ENCODE measurements at regions not wholly inside any gene's neighbourhood (a gene's known extent, or its start where the extent isn't known, plus 50 kb on each side); places are given as distances from the start of the nearest gene placed in this dataset.

DNA sequence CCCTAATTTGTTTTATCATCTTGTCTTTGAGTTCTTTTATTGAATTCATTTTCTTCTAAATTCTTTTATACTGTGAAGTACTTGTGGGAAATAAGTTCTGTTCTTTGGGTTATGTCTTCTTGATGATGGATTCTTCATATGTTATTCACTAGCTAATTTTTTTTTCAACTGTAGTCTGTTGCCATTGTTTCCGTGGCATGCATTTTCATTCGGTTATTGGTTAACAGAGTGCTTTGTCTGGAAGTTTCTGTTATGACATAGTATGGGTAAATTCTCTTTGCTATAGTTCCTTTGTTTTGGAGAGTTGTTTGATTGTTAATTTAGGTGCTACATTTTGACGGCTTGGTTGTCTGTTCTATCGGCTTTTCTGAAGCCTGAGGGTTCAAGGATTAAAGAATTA lies 184.9 kb upstream of the AADAT start:
- DNase-seq (ENCODE audit: low spot score): no peak

DNA sequence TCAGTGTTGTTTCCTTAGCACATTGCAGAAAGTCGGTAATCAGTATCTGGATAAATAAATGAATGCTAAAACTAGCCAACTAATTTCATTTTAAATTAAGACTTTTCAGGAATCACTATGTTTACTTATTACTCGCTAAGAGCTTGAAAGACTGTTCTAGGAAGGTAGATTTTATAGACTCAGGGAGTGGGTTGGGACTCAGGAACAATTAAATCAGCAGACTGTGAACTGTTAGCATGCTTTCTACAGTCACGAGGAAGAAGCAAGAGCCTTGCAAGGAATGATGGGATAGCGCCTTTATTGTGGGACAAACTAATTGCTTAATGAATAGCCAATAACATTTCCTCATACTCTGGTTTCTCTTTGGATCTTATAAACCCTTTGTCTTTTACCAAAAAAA lies 183.2 kb upstream of the AADAT start:
- H3K4me1 Mint-ChIP-seq (ENCODE audit: low read depth): no peaks in the 10 kb centered on the region
- H3K4me3 Mint-ChIP-seq: no peak overlapping the region
- H3K36me3 Mint-ChIP-seq (ENCODE audit: low read depth): no peaks in the 10 kb centered on the region
- no peaks in the 10 kb centered on the region for H3K27me3 Mint-ChIP-seq (ENCODE audit: low read depth)
- no peak overlapping the region for H3K27ac Mint-ChIP-seq
- no peak for DNase-seq (ENCODE audit: low spot score)
- H3K9me3 Mint-ChIP-seq: no peaks in the 10 kb centered on the region

More for the DNA sequence above, 184.9 kb upstream of the AADAT start:
- Mint-ChIP-seq H3K9me3 (no peaks in the 10 kb centered on the region), H3K27ac (no peak overlapping the region), H3K4me3 (no peak overlapping the region), H3K27me3 (ENCODE audit: low read depth) (no peaks in the 10 kb centered on the region), H3K4me1 (ENCODE audit: low read depth) (no peaks in the 10 kb centered on the region), H3K36me3 (ENCODE audit: low read depth) (no peaks in the 10 kb centered on the region)

DNA sequence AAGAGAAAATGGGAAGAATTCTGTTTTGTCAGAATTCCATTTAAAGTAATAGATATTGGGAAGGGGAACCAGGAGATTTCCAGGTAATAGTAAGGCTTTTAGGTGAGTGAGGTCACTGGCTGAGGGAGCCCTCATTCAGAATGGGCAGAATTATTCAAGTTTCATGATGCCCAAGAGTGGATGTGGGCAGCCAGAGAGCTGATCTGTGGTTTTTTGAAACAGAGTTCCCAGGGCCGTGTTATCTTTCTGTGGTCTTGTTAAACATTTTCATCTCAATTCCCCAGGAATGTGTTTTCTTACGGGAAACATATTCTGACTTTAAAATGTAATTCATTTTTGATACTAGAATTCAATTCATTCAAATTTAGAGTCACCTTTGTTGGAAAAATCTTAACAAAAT lies 182.0 kb upstream of the AADAT start:
- H3K4me1 Mint-ChIP-seq (ENCODE audit: low read depth): no peaks in the 10 kb centered on the region
- no peak for DNase-seq (ENCODE audit: low spot score)
- H3K4me3 Mint-ChIP-seq: no peak overlapping the region
- H3K27ac Mint-ChIP-seq: no peak overlapping the region
- H3K36me3 Mint-ChIP-seq (ENCODE audit: low read depth): no peaks in the 10 kb centered on the region
- H3K27me3 Mint-ChIP-seq (ENCODE audit: low read depth): no peaks in the 10 kb centered on the region
- H3K9me3 Mint-ChIP-seq: no peaks in the 10 kb centered on the region

DNA sequence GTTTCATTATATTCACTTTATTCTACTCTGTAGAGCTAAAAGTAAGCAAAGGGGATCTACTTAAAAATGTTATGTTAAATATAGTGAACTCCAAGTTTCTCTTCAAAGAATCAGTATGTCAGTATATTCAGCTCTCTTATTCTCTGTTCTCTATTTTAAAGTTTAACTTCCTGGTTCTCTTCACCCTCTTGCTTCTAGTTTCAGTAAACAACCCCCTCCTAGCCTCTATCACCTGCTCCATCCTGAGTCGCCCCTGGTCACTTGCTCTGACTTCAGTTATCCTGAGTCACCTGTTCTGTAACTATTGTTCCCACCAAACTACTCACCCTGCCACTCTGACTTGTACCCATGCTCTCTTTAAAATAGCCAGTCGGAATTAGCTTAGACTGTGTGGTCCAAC lies 180.9 kb upstream of the AADAT start:
- H3K4me3 Mint-ChIP-seq: no peak overlapping the region

DNA sequence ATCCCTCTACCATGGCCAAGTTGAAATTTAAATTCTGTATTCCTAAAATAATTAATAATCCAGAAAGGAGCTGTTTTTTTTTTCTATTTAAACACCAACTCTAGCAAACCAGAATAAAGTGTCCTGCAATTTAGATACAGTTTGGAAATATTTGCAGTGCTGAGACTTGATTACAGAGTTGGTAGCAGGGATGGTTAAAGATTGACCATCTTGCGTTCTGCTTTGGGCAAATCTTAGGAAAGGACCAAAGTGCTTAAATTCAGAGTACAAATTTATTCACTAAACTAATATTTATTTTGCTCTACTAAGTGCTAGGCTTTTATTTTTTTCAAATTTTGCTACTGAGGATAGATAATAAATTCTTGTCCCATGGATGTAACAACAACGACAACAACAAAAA lies 180.2 kb upstream of the AADAT start:
- DNase-seq (ENCODE audit: low spot score): no peak
- Mint-ChIP-seq H3K36me3 (ENCODE audit: low read depth) (no peaks in the 10 kb centered on the region), H3K27ac (no peak overlapping the region), H3K27me3 (ENCODE audit: low read depth) (no peaks in the 10 kb centered on the region), H3K4me3 (no peak overlapping the region), H3K4me1 (ENCODE audit: low read depth) (no peaks in the 10 kb centered on the region), H3K9me3 (no peaks in the 10 kb centered on the region)

More for the DNA sequence above, 180.9 kb upstream of the AADAT start:
- H3K27ac Mint-ChIP-seq: no peak overlapping the region
- H3K9me3 Mint-ChIP-seq: no peaks in the 10 kb centered on the region
- no peak for DNase-seq (ENCODE audit: low spot score)
- no peaks in the 10 kb centered on the region for H3K27me3 Mint-ChIP-seq (ENCODE audit: low read depth)
- no peaks in the 10 kb centered on the region for H3K4me1 Mint-ChIP-seq (ENCODE audit: low read depth)
- no peaks in the 10 kb centered on the region for H3K36me3 Mint-ChIP-seq (ENCODE audit: low read depth)

DNA sequence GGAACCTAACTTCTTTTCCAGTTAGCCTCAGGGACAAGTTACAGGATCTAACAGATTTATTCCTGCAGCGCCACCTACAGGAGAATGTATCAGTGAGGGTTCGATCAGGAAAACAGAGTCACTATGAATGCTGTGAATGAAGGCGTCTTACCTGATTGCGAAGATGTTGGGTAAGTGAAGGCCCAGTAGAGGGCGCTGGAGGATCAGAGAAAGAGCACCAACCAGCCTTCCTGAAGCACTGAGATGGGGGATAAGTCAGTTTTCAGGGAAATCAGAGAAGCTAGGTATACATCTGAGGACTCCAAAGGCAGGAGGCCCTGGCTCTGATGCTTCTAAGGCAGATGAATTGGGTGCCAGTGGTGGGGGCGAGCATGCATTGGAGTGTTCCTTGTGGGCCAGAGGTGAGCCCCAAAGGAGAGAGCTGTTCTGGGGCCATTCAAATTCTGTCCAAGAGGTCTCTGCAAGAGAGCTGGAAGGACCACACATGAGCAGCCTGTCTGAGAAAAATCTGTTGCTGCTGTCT lies 169.9 kb upstream of the AADAT start:
- DNase-seq (ENCODE audit: low spot score): peak; percentile 49
- Mint-ChIP-seq H3K9me3 (no peaks in the 10 kb centered on the region), H3K4me1 (ENCODE audit: low read depth) (no peaks in the 10 kb centered on the region), H3K27ac (no peak overlapping the region), H3K4me3 (no peak overlapping the region), H3K36me3 (ENCODE audit: low read depth) (no peaks in the 10 kb centered on the region), H3K27me3 (ENCODE audit: low read depth) (no peaks in the 10 kb centered on the region)

DNA sequence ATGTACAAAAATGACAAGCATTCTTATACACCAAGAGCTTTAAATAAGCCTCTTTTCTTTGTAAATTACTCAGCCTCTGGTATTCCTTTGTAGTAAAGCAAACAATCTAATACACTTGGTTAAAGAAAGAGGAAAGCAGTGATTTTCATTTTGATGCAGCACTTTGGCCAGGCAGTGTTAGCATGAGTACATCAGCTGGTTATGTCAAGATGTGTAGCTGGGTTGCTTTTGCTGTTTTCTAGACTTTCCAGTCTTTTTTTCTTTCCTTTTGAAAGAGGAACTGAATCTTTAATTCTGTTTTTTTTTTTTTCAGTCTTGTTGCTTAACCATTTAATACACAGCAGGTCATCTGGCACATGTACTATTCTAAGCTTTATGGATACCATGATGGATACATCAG lies 167.1 kb upstream of the AADAT start:
- H3K27me3 Mint-ChIP-seq (ENCODE audit: low read depth): no peaks in the 10 kb centered on the region
- H3K36me3 Mint-ChIP-seq (ENCODE audit: low read depth): no peaks in the 10 kb centered on the region
- no peak overlapping the region for H3K4me3 Mint-ChIP-seq
- H3K4me1 Mint-ChIP-seq (ENCODE audit: low read depth): no peaks in the 10 kb centered on the region
- no peaks in the 10 kb centered on the region for H3K9me3 Mint-ChIP-seq
- H3K27ac Mint-ChIP-seq: no peak overlapping the region
- DNase-seq (ENCODE audit: low spot score): no peak

DNA sequence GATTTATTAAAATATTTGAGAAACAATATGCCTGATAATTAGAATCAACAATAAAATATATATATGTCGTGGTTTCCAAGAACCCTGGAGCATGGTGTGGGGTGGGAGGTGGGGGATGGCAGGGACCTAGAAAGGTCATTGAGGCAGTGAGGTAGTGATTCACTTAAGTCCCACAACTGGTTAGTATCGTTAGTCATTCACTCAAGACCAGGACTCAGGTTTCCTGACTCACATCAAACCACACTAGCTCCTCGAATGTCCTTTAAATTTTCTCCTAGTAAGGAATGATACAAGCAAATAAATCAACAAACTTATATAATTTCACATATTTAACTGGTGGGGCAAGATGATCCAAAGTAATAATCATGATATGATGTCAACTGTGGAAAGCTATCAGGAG lies 158.8 kb upstream of the AADAT start:
- DNase-seq (ENCODE audit: low spot score): no peak
- no peak overlapping the region for H3K27ac Mint-ChIP-seq
- no peak overlapping the region for H3K4me3 Mint-ChIP-seq

DNA sequence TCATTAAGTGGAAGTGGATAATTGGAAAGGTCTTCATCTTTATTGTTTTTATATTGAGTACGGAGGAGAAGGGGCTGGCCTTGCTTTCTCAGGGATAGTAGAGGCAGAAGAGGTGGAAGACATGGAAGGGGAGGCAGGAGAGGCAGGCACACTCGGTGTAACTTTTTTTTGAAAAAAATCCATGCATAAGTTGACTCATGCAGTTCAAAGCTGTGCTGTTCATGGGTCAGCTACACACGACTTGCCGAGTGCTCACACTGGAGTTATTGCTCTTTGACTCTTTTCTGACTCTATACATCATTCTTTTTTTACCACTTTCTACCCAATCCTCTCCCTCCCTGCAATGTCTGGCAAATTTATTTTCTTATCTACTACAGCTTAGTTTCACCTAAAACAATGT lies 158.3 kb upstream of the AADAT start:
- Mint-ChIP-seq H3K36me3 (ENCODE audit: low read depth) (no peaks in the 10 kb centered on the region), H3K27ac (no peak overlapping the region), H3K9me3 (no peaks in the 10 kb centered on the region), H3K4me1 (ENCODE audit: low read depth) (no peaks in the 10 kb centered on the region), H3K4me3 (no peak overlapping the region), H3K27me3 (ENCODE audit: low read depth) (no peaks in the 10 kb centered on the region)
- DNase-seq (ENCODE audit: low spot score): no peak

More for the DNA sequence above, 158.8 kb upstream of the AADAT start:
- H3K9me3 Mint-ChIP-seq: no peaks in the 10 kb centered on the region
- no peaks in the 10 kb centered on the region for H3K27me3 Mint-ChIP-seq (ENCODE audit: low read depth)
- H3K36me3 Mint-ChIP-seq (ENCODE audit: low read depth): no peaks in the 10 kb centered on the region
- no peaks in the 10 kb centered on the region for H3K4me1 Mint-ChIP-seq (ENCODE audit: low read depth)

DNA sequence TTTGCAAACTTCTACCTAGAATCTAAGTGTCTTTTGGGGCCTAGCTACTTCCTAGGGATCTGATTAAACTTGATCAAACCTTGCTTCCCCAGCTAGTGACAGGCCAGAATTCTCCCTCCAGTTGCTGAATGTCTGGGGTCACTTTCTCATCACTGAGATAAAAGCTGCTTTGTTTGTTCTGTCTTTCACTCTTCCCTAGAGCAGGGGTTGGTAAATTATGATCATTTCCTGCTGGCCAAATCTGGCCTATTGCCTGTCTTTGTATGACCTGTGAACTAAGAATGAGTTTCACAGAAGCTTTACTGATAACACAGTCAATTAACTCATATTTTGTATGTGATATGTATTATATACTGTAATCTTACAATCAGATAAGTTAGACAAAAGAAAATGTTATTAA lies 157.8 kb upstream of the AADAT start:
- Mint-ChIP-seq H3K27me3 (ENCODE audit: low read depth) (no peaks in the 10 kb centered on the region), H3K27ac (no peak overlapping the region), H3K9me3 (no peaks in the 10 kb centered on the region), H3K4me1 (ENCODE audit: low read depth) (no peaks in the 10 kb centered on the region), H3K36me3 (ENCODE audit: low read depth) (no peaks in the 10 kb centered on the region), H3K4me3 (no peak overlapping the region)
- DNase-seq (ENCODE audit: low spot score): no peak

DNA sequence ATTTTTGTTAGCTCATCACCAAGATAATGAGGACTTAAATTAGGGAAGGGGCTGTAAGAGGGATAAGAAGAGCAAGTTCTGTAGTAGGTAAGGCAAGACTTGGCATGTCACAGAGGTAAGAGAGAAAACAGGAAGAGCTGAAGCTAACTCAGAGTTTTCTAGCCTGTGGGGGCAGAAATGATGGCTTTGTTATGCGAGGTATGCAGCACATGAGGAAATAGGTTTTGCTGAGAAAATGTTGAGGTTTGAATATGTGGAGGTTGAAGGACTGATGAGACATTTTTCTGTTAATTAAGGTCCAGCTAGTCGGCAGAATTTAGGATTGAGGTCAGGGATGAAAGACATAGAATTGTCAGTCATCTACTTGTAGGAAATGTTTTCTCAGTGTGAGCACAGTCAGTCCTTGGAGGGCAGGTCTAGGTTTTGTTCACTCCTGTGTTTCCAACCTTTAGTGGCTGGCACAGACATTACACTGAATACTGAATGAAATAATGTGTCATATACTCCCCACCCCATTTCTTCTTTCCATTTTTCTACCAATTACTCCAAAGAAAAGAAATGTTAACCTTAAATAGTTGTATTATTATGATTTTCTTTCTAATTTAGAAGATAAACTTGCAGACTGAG lies 154.0 kb upstream of the AADAT start:
- Mint-ChIP-seq H3K27ac (no peak overlapping the region), H3K36me3 (ENCODE audit: low read depth) (no peaks in the 10 kb centered on the region), H3K27me3 (ENCODE audit: low read depth) (no peaks in the 10 kb centered on the region), H3K4me1 (ENCODE audit: low read depth) (no peaks in the 10 kb centered on the region), H3K9me3 (no peaks in the 10 kb centered on the region), H3K4me3 (no peak overlapping the region)
- DNase-seq (ENCODE audit: low spot score): no peak

DNA sequence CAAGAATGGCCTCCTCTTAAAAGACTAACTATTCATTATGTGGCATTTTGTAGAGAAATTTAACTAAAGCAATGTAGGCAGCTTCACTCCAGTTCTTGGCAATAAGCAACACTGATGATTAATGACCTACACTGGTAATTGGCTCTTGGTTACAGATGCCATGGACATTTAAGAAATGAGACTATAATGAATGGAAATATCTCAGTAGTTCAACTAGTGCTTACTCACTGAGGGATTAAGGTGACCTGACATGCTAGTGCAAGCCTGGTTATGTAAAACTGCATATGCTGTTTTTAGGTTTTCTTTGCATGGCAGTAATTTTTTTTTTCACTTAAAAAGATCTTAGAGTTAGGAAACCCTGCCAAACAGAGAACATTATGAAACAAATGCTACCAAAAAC lies 152.7 kb upstream of the AADAT start:
- Mint-ChIP-seq H3K27ac (no peak overlapping the region), H3K4me1 (ENCODE audit: low read depth) (no peaks in the 10 kb centered on the region), H3K36me3 (ENCODE audit: low read depth) (no peaks in the 10 kb centered on the region), H3K27me3 (ENCODE audit: low read depth) (no peaks in the 10 kb centered on the region), H3K9me3 (no peaks in the 10 kb centered on the region), H3K4me3 (no peak overlapping the region)
- DNase-seq (ENCODE audit: low spot score): no peak

DNA sequence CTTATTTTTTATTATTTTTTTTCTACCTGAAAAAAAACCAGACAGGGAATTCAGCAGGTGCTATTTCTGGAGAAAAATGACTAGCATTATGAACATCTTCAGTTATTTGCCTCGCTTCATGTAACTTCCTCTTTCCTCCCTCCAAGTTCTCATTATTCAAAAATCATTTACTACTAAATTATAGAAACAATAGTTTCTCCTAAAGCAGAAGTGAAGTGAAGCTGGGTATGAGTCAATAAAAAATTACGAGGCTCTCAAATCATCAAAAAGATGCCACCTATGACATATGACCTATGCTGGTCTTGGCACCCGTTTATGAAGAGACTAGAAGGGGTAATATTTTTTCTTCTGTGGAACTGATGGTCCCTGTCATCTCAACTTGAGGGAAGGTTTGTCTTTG lies 145.0 kb upstream of the AADAT start:
- Mint-ChIP-seq H3K36me3 (ENCODE audit: low read depth) (no peaks in the 10 kb centered on the region), H3K9me3 (no peaks in the 10 kb centered on the region), H3K4me1 (ENCODE audit: low read depth) (no peaks in the 10 kb centered on the region), H3K27me3 (ENCODE audit: low read depth) (no peaks in the 10 kb centered on the region), H3K4me3 (no peak overlapping the region), H3K27ac (no peak overlapping the region)
- no peak for DNase-seq (ENCODE audit: low spot score)

DNA sequence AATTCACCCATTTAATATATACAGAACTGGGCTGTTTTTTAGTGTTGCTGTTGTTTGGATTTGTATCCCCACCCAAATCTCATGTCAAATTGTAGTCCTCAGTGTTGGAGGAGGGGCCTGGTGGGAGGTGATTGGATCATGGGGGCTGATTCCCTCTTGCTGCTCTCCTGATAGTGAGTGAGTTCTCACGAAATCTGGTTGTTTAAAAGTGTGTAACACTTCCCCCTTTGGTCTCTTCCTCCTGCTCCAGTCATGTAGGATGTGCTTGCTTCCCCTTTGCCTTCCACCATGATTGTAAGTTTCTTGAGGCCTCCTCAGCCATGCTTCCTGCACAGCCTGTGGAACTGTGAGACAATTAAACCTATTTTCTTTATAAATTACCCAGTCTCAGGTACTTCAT lies 141.6 kb upstream of the AADAT start:
- no peaks in the 10 kb centered on the region for H3K4me1 Mint-ChIP-seq (ENCODE audit: low read depth)
- no peak for DNase-seq (ENCODE audit: low spot score)
- no peaks in the 10 kb centered on the region for H3K36me3 Mint-ChIP-seq (ENCODE audit: low read depth)
- H3K27me3 Mint-ChIP-seq (ENCODE audit: low read depth): no peaks in the 10 kb centered on the region
- no peak overlapping the region for H3K4me3 Mint-ChIP-seq
- no peaks in the 10 kb centered on the region for H3K9me3 Mint-ChIP-seq
- H3K27ac Mint-ChIP-seq: no peak overlapping the region

DNA sequence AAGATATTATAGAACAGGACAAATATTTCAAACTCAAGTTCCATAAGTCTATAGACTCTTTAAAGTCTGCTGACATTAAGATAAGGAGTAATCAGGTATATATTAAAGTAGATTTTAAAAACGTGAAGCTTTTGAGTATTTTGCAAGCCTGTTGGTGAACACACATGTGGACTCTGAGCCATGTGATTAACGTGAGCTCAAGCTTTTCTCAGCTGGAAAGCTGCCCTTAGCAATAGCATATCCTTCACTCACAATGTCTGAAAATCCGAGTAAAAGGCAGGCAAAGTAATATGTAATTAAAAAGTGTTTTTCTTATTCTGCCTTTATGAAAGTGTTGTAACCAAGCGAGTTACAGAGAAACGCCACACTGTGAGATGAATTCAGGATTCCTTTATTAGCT lies 140.5 kb upstream of the AADAT start:
- Mint-ChIP-seq H3K27me3 (ENCODE audit: low read depth) (no peaks in the 10 kb centered on the region), H3K9me3 (no peaks in the 10 kb centered on the region), H3K27ac (no peak overlapping the region), H3K4me1 (ENCODE audit: low read depth) (no peaks in the 10 kb centered on the region), H3K36me3 (ENCODE audit: low read depth) (no peaks in the 10 kb centered on the region), H3K4me3 (no peak overlapping the region)
- DNase-seq (ENCODE audit: low spot score): no peak
